Activated naive CD4-positive, alpha-beta T cell treated with anti-CD3 and anti-CD28 coated beads, Interleukin-2, amount 10 ng/mL, durations not matched to agents 7 days and 5 days (primary cell): ENCODE measurements at regions not wholly inside any gene's neighbourhood (a gene's known extent, or its start where the extent isn't known, plus 50 kb on each side); places are given as distances from the start of the nearest gene placed in this dataset.
"Not testable (repeated sequence)": the region's sequence is repeated elsewhere in the genome, so short reads cannot be mapped to it uniquely, and the experiment has no call there.

Experiments
- CTCF ChIA-PET: fragments of 350-600 bp; sonication (Branson Sonifier 250); formaldehyde crosslinking; loops from one replicate; lab custom pipeline; 2021; ENCODE audit warnings: antibody characterized with exemption; lab: Charles Lee
- DNase-seq: peaks from one replicate; pipeline ENCODE4 v3.0.0-alpha.2; 2020
- H3K27ac Mint-ChIP-seq: one replicate; pipeline ENCODE4 v1.8.0; 2021; ENCODE audit warnings: mild to moderate bottlenecking, moderate library complexity, mixed read lengths
- H3K27me3 Mint-ChIP-seq: one replicate; pipeline ENCODE4 v1.8.0; 2021; ENCODE audit warnings: mild to moderate bottlenecking, mixed read lengths
- H3K36me3 Mint-ChIP-seq: one replicate; pipeline ENCODE4 v1.8.0; 2021; ENCODE audit warnings: mixed read lengths
- H3K4me1 Mint-ChIP-seq: one replicate; pipeline ENCODE4 v1.8.0; 2021; ENCODE audit warnings: mixed read lengths
- H3K4me3 Mint-ChIP-seq: one replicate; pipeline ENCODE4 v1.8.0; 2021; ENCODE audit warnings: mild to moderate bottlenecking, moderate library complexity, mixed read lengths
- H3K9me3 Mint-ChIP-seq: one replicate; pipeline ENCODE4 v1.8.0; 2021; ENCODE audit warnings: mixed read lengths

DNA sequence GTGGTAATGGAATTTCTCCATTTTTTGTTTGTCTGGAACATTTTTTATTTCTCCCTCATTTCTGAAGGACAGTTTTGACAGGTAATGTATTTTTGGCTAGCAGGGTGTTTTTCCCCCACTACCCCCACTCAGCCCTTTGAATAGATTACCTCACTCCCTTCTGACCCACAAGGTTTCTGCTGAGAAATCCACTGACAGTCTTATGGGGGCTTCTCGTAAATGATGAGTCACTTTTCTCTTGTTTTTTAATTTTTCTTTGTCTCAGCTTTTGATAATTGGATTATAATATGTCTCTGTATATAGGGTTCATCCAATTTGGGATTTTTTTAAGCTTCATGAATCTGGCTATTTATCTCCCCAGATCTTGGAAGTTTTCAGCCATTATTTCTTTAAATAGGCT, 74.7 kb upstream of the CCDC71L start:
- DNase-seq: no peak
- Mint-ChIP-seq H3K4me1 (peaks cover 17% of the 10 kb centered on the region), H3K9me3 (peaks cover 1% of the 10 kb centered on the region), H3K27ac (no peak overlapping the region), H3K36me3 (no peaks in the 10 kb centered on the region), H3K4me3 (no peak overlapping the region), H3K27me3 (no peaks in the 10 kb centered on the region)
- CTCF ChIA-PET: interaction anchor here (0.6 to 3.5 kb wide), 15 partner anchors 17 to 561 kb away, joined by 3 to 101 read pairs (median 5); partner anchors contain the start of gene CCDC71L

DNA sequence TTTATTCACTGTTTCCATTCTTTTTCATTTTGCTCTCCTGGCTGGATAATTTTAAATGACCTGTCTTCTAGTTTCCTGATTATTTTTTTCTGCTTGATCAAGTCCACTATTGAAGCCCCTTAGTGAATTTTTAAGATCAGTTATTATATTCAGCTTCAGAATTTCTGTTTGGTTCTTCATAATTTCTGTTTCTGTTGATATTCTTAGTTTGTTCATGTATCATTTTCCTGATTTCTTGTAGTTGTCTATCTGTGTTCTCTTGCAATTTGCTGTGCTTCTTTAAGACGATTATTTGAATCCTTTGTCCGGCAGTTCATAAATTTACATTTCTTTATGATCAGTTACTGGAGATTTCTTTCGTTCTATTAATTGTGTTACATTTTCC, 75.2 kb upstream of the CCDC71L start:
- Mint-ChIP-seq H3K9me3 (peaks cover 1% of the 10 kb centered on the region), H3K4me3 (no peak overlapping the region), H3K36me3 (no peaks in the 10 kb centered on the region), H3K4me1 (peaks cover 16% of the 10 kb centered on the region), H3K27me3 (no peaks in the 10 kb centered on the region), H3K27ac (no peak overlapping the region)
- DNase-seq: no peak
- CTCF ChIA-PET: interaction anchor here (0.7 to 3.5 kb wide), 27 partner anchors 9 to 565 kb away, joined by 3 to 101 read pairs (median 5); partner anchors contain the start of gene CCDC71L

DNA sequence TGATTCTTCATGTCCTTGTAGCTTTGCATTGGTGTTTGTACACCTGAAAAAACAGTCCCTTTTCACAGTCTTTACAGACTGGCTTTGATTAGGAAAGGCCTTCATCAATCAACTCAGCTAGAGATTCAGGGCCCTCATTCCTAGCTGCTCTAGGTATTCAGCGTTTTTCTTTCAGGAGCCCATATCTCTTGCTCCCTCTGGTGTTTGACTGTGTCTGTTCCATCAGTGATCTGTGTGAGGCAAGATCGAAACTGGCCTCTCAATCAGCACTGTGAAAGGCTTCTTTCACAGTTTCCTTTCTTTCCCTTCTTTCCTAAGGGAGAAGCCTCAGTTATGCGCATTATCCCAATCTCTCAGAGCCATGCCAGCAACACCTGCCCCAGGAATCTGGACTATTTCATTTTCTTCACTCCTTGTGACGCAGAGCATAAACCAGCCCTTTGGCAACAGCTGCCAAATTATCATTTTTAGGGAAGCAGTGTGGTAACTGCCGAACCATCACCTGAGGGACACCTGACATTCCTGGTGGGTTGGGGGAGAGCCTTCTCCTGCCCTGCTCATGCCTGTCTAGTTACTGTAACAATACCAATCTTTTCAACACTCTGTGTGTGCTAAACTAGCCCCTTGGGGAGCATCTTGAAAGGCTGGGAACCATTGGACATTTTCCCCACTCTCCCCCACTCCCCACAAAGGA, 75.7 kb upstream of the CCDC71L start:
- Mint-ChIP-seq H3K4me3 (no peak overlapping the region), H3K27me3 (no peaks in the 10 kb centered on the region), H3K4me1 (peaks cover 10% of the 10 kb centered on the region), H3K27ac (no peak overlapping the region), H3K36me3 (no peaks in the 10 kb centered on the region), H3K9me3 (peaks cover 1% of the 10 kb centered on the region)
- CTCF ChIA-PET: interaction anchor here (0.6 to 3.5 kb wide), 29 partner anchors 8 to 859 kb away, joined by 3 to 101 read pairs (median 5); partner anchors contain the start of gene CCDC71L
- DNase-seq: peak; percentile 54

DNA sequence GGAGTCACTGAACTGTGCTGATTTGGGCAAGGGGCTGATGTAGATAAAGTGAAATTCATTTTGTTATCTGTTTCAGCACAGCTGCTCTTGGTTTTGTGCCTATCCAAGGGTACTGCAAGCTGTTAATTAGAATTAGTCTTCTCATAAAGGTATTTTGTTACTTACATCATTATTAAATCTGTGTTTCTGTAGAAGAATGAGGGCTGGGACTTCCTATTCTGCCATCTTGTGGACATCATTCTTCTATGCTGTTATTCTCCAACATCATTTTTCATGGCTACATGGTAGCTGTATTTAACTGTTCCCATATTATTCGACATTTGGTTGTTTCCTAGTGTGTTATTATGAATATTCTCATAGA, 76.2 kb upstream of the CCDC71L start:
- no peak overlapping the region for H3K27ac Mint-ChIP-seq
- CTCF ChIA-PET: interaction anchor here (0.6 to 3.5 kb wide), 19 partner anchors 11 to 860 kb away, joined by 3 to 101 read pairs (median 6); partner anchors contain the start of gene CCDC71L
- peaks cover 1% of the 10 kb centered on the region for H3K9me3 Mint-ChIP-seq
- no peak overlapping the region for H3K4me3 Mint-ChIP-seq
- no peak for DNase-seq
- H3K36me3 Mint-ChIP-seq: no peaks in the 10 kb centered on the region
- H3K4me1 Mint-ChIP-seq: peaks cover 10% of the 10 kb centered on the region
- H3K27me3 Mint-ChIP-seq: no peaks in the 10 kb centered on the region

DNA sequence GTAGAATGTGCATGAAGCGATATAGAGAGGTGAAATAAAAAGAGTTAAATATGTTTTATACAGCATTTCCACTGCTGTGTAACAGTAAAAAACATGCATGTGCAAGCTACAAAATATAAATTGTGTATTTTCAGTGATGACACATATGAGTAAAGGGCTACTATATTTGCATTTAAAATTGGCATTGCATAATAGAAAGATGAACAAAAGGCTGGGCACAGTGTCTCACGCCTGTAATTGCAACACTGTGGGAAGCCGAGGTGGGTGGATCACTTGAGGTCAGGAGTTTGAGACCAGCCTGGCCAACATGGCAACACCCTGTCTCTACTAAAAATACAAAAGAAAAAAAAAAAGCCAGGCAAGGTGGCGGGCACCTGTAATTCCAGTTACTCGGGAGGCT, 79.8 kb upstream of the CCDC71L start:
- Mint-ChIP-seq H3K4me1 (peaks cover 15% of the 10 kb centered on the region), H3K9me3 (no peaks in the 10 kb centered on the region), H3K27me3 (peaks cover 4% of the 10 kb centered on the region), H3K36me3 (no peaks in the 10 kb centered on the region), H3K4me3 (no peak overlapping the region), H3K27ac (no peak overlapping the region)
- no peak for DNase-seq
- CTCF ChIA-PET: interaction anchor here (1.0 to 1.6 kb wide), 4 partner anchors 36 to 198 kb away, joined by 3 to 4 read pairs (median 4); partner anchors contain the start of gene CCDC71L

DNA sequence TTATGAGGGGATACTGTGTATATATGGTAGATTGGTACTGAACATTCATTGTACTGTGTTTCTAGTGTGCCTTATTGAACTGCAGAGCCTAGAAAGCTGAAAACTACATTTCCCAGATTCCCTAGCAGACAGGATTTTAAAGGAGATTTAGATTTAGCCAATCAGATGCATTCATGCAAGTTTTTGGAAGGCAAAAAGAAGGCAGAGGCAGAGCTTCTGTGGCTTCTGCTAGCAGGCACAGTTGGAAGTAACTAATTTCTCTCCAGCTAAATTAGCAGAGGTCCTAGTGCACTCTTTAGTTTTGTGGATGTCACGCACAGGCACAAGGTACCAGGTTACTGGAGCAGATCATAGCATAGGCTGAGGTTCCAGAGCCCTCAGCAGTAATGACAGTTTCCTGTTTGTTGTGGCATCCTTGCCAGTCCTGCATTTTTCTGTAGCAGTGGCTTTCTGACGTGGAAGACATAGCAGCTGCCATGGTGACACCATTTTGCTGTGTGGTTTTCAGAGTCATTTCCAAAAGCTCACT, 83.7 kb upstream of the CCDC71L start:
- no peaks in the 10 kb centered on the region for H3K36me3 Mint-ChIP-seq
- no peak overlapping the region for H3K27ac Mint-ChIP-seq
- CTCF ChIA-PET: interaction anchor here (1.0 to 1.2 kb wide), 4 partner anchors 8 to 404 kb away, joined by 4 to 6 read pairs (median 4); partner anchors contain the start of gene CCDC71L
- no peak for DNase-seq
- peaks cover 5% of the 10 kb centered on the region for H3K4me1 Mint-ChIP-seq
- no peaks in the 10 kb centered on the region for H3K9me3 Mint-ChIP-seq
- H3K27me3 Mint-ChIP-seq: peaks cover 4% of the 10 kb centered on the region
- H3K4me3 Mint-ChIP-seq: no peak overlapping the region

DNA sequence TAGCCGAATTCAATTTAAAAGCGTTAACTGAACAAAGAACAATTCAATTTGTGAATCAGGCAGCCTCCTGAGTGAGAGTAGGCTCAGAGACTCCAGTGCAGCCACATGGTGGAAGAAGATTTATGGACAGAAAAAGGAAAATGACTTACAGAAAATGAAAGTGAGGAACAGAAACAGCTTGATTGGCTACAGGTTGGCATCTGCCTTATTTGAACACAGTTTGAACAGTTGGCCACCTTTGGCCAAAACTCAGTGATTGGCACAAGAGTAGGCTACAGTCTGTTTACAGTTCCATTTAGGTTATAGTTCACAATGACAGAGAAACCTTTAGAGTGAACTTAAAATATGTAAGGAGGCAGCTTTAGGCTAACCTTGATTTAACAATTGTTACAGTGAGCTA, 86.3 kb upstream of the CCDC71L start:
- H3K36me3 Mint-ChIP-seq, H3K27ac Mint-ChIP-seq, H3K9me3 Mint-ChIP-seq, DNase-seq, H3K4me1 Mint-ChIP-seq, H3K27me3 Mint-ChIP-seq, H3K4me3 Mint-ChIP-seq: not testable (repeated sequence)
- CTCF ChIA-PET: interaction anchor here (1.3 kb wide), 1 partner anchor 10 kb away, joined by 5 read pairs; no protein-coding TSS in a partner anchor

DNA sequence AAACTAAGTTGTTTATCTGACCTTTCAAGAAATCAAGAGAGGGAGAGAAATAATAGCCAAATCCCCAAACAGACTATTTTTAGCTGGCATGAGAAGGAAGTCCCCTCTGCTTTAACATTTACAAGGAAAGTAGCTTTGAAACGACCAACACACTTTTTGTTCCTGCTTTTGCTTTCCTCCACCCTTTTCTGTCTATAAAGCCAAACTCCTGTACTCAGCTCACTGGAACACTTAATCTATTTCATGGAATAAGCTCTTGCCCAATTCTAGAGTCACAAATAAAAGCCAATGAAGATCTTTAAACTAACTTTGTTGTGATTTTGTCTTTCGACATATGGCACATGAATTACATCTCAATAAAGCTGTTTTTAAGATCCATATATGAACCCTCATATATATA, 86.8 kb upstream of the CCDC71L start:
- Mint-ChIP-seq H3K4me1 (peaks cover 5% of the 10 kb centered on the region), H3K27ac (no peak overlapping the region), H3K36me3 (no peaks in the 10 kb centered on the region), H3K9me3 (no peaks in the 10 kb centered on the region), H3K27me3 (peaks cover 13% of the 10 kb centered on the region), H3K4me3 (no peak overlapping the region)
- DNase-seq: no peak
- CTCF ChIA-PET: interaction anchor here (1.2 to 1.3 kb wide), 2 partner anchors 11 to 88 kb away, joined by 3 to 5 read pairs; no protein-coding TSS in a partner anchor

DNA sequence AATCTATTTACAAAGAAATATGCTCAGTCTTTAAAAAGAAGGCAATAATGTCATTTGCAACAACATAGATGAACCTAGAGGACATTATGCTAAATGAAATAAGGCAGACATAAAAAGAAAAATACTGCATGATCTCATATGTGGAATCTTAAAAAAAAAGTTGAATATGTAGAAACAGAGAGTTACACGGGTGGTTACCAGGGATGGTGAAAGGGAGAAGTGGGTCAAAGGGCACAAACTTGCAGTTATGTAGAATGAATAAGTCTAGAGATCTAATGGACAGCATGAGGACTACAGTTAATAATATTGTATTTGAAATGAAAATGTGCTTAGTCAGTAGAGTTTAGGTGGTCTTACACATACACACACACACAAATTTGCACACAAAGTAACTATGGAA, 88.2 kb upstream of the CCDC71L start:
- Mint-ChIP-seq H3K4me1 (peaks cover 5% of the 10 kb centered on the region), H3K27me3 (peaks cover 9% of the 10 kb centered on the region), H3K4me3 (no peak overlapping the region), H3K9me3 (no peaks in the 10 kb centered on the region), H3K27ac (no peak overlapping the region), H3K36me3 (no peaks in the 10 kb centered on the region)
- CTCF ChIA-PET: interaction anchor here (0.6 to 1.2 kb wide), 2 partner anchors 90 to 264 kb away, joined by 3 read pairs; no protein-coding TSS in a partner anchor
- DNase-seq: no peak

DNA sequence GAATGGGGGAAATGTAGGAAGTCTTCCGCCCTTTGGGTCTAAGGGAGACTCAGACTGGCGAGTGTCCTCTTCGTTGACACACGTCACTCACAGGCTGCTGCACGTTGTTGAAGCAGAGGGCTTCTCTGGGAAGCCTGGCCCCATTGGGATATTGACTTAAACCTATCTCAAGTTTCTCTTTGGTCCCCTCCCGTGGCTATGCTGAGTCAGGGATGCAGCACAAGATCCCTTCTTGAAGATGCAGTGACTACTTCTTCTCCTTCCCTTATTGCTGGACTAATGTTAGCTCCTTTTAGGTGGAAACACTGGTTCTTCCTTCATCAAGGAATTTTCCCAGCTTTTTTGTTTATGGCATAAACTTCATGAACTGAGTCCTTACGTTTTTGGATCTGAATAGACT, 89.8 kb upstream of the CCDC71L start:
- Mint-ChIP-seq H3K27ac (no peak overlapping the region), H3K4me1 (no peaks in the 10 kb centered on the region), H3K36me3 (no peaks in the 10 kb centered on the region), H3K9me3 (peaks cover 5% of the 10 kb centered on the region), H3K27me3 (peaks cover 9% of the 10 kb centered on the region), H3K4me3 (no peak overlapping the region)
- CTCF ChIA-PET: no interaction called here
- DNase-seq: no peak

DNA sequence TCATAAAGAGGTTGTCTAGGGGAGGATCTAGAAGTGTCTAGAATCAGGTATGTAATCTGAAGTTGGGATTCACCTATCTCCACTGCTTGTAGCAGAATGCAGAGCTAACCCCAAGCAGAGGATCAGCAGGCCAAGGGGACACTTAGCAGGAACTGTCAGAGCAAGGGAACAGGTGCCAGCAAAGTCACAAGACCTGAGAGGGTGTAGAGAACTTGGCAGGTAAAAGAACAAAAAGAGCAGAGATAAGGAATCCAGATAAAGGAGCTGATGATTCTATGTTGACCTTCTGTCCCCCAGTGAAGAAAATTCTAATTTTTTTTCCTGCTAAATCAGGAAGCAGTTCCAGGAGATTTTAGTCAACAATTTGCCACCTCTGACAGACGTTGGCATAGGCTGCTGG, 91.4 kb upstream of the CCDC71L start:
- H3K4me1 Mint-ChIP-seq: no peaks in the 10 kb centered on the region
- peaks cover 5% of the 10 kb centered on the region for H3K9me3 Mint-ChIP-seq
- H3K27ac Mint-ChIP-seq: no peak overlapping the region
- DNase-seq: no peak
- peaks cover 9% of the 10 kb centered on the region for H3K27me3 Mint-ChIP-seq
- H3K4me3 Mint-ChIP-seq: no peak overlapping the region
- CTCF ChIA-PET: no interaction called here
- no peaks in the 10 kb centered on the region for H3K36me3 Mint-ChIP-seq

DNA sequence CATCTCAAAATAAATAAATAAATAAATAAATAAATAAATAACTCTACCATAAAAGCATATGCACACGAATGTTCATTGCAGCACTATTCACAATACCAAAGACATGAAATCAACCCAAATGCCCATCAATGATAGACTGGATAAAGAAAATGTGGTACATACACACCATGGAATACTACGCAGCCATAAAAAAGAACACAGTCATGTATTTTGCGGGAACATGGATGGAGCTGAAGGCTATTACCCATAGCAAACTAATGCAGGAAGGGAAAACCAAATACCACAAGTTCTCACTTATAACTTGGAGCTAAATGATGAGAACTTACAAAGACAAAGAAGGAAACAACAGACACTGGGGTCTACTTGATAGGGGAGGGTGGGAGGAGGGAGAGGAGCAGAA, 94.1 kb upstream of the CCDC71L start:
- H3K27ac Mint-ChIP-seq, H3K36me3 Mint-ChIP-seq, H3K4me3 Mint-ChIP-seq, H3K9me3 Mint-ChIP-seq, CTCF ChIA-PET, H3K4me1 Mint-ChIP-seq, DNase-seq, H3K27me3 Mint-ChIP-seq: not testable (repeated sequence)

DNA sequence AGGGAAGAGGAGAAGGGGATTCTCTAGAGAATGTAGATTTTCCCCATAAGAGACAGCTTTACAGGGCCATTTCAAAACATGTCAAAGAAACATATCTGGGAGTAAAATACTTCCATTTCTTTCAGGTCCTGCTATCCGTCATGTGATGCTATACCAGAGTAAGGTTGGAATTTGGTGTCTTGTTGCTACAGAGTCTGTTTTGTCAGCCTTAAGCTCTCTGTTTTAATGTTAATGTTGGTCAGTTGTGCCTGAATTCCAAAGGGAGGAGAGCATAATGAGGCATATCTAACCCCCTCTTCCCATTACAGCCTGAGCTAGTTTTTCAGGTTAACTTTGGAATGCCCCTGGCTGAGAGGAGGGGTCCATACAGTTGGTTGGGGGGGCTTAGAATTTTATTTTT, 94.7 kb upstream of the CCDC71L start:
- peaks cover 6% of the 10 kb centered on the region for H3K27me3 Mint-ChIP-seq
- peaks cover 5% of the 10 kb centered on the region for H3K9me3 Mint-ChIP-seq
- no peak overlapping the region for H3K27ac Mint-ChIP-seq
- H3K4me3 Mint-ChIP-seq: no peak overlapping the region
- DNase-seq: no peak
- CTCF ChIA-PET: no interaction called here
- no peaks in the 10 kb centered on the region for H3K4me1 Mint-ChIP-seq
- H3K36me3 Mint-ChIP-seq: no peaks in the 10 kb centered on the region

DNA sequence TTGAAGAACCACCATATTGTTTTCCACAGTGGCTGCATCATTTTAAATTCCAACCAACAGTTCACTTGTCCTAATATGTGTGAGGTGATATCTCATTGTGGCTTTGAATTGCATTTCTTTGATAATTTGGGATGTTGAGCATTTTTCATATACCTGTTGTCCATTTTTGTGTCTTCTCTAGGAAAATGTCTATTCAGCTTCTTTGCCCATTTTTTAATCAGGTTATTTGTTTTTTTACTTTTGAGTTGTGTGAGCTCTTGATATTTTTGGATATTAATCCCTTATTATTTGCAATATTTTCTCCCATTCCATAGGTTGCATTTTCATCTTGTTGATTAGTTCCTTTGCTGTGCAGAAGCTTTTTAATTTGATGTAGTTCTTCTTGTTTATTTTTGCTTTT, 95.1 kb upstream of the CCDC71L start:
- peaks cover 3% of the 10 kb centered on the region for H3K27me3 Mint-ChIP-seq
- no peak overlapping the region for H3K27ac Mint-ChIP-seq
- CTCF ChIA-PET: interaction anchor here (1.9 kb wide), 1 partner anchor 19 kb away, joined by 6 read pairs; no protein-coding TSS in a partner anchor
- H3K4me1 Mint-ChIP-seq: no peaks in the 10 kb centered on the region
- no peak for DNase-seq
- H3K4me3 Mint-ChIP-seq: no peak overlapping the region
- peaks cover 5% of the 10 kb centered on the region for H3K9me3 Mint-ChIP-seq
- H3K36me3 Mint-ChIP-seq: no peaks in the 10 kb centered on the region
